Hepatocyte (in vitro differentiated cells): ENCODE measurements at regions not wholly inside any gene's neighbourhood (a gene's known extent, or its start where the extent isn't known, plus 50 kb on each side); places are given as distances from the start of the nearest gene placed in this dataset.

Source experiments
- DNase-seq: peaks from one replicate; pipeline ENCODE4 v3.0.0-alpha.2; 2016; ENCODE audit warnings: low spot score
- H2AFZ ChIP-seq: fragments of 200-600 bp; sonication (generic); 2 replicates; pipeline ENCODE4 v1.6.0; 2016; ENCODE audit warnings: antibody characterized with exemption, mild to moderate bottlenecking
- H3K27ac ChIP-seq: fragments of 200-600 bp; sonication (generic); 2 replicates; pipeline ENCODE4 v1.5.1; 2016; ENCODE audit warnings: mild to moderate bottlenecking
- H3K27me3 ChIP-seq: fragments of 200-600 bp; sonication (generic); 2 replicates; pipeline ENCODE4 v1.6.1; 2016
- H3K36me3 ChIP-seq: fragments of 200-600 bp; sonication (generic); replicated peaks from 2 replicates; pipeline ENCODE4 v1.5.1; 2016; ENCODE audit warnings: low read depth; ENCODE audit not compliant: insufficient read depth
- H3K4me1 ChIP-seq: fragments of 200-600 bp; sonication (generic); 2 replicates; pipeline ENCODE4 v1.5.1; 2016; ENCODE audit warnings: mild to moderate bottlenecking, moderate library complexity; ENCODE audit not compliant: insufficient read depth
- H3K4me2 ChIP-seq: fragments of 200-600 bp; sonication (generic); 2 replicates; pipeline ENCODE4 v1.6.0; 2016
- H3K4me3 ChIP-seq: fragments of 200-600 bp; sonication (generic); 2 replicates; pipeline ENCODE4 v1.5.1; 2016; ENCODE audit warnings: mild to moderate bottlenecking
- H3K79me2 ChIP-seq: fragments of 200-600 bp; sonication (generic); 2 replicates; pipeline ENCODE4 v1.6.0; 2017; ENCODE audit warnings: mild to moderate bottlenecking
- H3K9me2 ChIP-seq: fragments of 200-600 bp; sonication (generic); replicated peaks from 2 replicates; pipeline ENCODE4 v1.6.0; 2017; ENCODE audit warnings: mild to moderate bottlenecking; ENCODE audit not compliant: insufficient read depth
- H3K9me3 ChIP-seq: fragments of 200-600 bp; sonication (generic); 2 replicates; pipeline ENCODE4 v1.5.1; 2016; ENCODE audit warnings: low read depth, mild to moderate bottlenecking
- H4K20me1 ChIP-seq: fragments of 200-600 bp; sonication (generic); 2 replicates; pipeline ENCODE4 v1.6.0; 2016; ENCODE audit warnings: mild to moderate bottlenecking; ENCODE audit not compliant: insufficient read depth, poor library complexity, severe bottlenecking
- EZH2 ChIP-seq: fragments of 200-600 bp; sonication (generic); IDR thresholded peaks from 2 replicates; pipeline ENCODE4 v1.6.1; 2016; ENCODE audit warnings: antibody characterized with exemption, mild to moderate bottlenecking, borderline replicate concordance
- EZH2phosphoT487 ChIP-seq: fragments of 200-600 bp; sonication (generic); IDR thresholded peaks from one replicate; pipeline ENCODE4 v1.6.1; 2018; ENCODE audit warnings: antibody characterized with exemption, mild to moderate bottlenecking, low read depth, moderate library complexity; ENCODE audit not compliant: unreplicated experiment, severe bottlenecking
- WGBS: methylation state at CpG from one replicate; pipeline ENCODE4 v1.1.6; 2016; ENCODE audit warnings: low lambda C conversion rate; ENCODE audit errors: missing lambda C conversion rate; 5-methylcytosine and 5-hydroxymethylcytosine counted together
- TF ChIP-seq, protein P1 (sequence below): fragments of 200-600 bp; sonication (generic); IDR thresholded peaks from 2 replicates; pipeline ENCODE4 v1.5.1; 2016; ENCODE audit warnings: antibody characterized with exemption, mild to moderate bottlenecking; ENCODE audit not compliant: poor library complexity

DNA sequence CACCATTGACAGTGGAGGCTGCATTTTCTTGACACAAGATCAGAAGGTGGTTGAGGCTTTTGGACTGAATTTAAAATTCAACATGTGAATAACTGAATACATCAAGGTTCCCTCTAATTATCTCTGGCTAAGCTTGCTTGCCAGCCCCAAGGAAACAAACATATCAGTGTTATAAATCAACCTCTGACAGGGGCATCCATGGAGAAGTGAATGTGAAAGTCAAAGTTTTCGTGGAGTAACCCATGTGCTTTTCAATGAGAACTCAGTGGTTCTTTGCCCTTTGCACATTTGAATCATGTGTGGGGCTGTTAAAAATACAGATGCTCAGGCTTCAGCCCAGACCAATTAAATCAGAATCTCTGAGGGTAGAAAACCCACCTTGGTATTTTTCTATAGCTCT, 128.9 kb downstream of the LRRC70 start:
- Histone ChIP-seq H3K4me2 (no peak overlapping the region), H3K9me3 (no peaks in the 10 kb centered on the region), H3K4me1 (no peaks in the 10 kb centered on the region), H3K27ac (no peak overlapping the region), H4K20me1 (no peaks in the 10 kb centered on the region), H3K4me3 (no peak overlapping the region), H2AFZ (no peak overlapping the region), H3K36me3 (no peaks in the 10 kb centered on the region), H3K79me2 (no peaks in the 10 kb centered on the region), H3K27me3 (no peaks in the 10 kb centered on the region), H3K9me2 (no peaks in the 10 kb centered on the region)
- no peak for DNase-seq
- TF ChIP-seq, protein P1, sequence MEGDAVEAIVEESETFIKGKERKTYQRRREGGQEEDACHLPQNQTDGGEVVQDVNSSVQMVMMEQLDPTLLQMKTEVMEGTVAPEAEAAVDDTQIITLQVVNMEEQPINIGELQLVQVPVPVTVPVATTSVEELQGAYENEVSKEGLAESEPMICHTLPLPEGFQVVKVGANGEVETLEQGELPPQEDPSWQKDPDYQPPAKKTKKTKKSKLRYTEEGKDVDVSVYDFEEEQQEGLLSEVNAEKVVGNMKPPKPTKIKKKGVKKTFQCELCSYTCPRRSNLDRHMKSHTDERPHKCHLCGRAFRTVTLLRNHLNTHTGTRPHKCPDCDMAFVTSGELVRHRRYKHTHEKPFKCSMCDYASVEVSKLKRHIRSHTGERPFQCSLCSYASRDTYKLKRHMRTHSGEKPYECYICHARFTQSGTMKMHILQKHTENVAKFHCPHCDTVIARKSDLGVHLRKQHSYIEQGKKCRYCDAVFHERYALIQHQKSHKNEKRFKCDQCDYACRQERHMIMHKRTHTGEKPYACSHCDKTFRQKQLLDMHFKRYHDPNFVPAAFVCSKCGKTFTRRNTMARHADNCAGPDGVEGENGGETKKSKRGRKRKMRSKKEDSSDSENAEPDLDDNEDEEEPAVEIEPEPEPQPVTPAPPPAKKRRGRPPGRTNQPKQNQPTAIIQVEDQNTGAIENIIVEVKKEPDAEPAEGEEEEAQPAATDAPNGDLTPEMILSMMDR = no peak
- no peak for TF ChIP-seq EZH2
- TF ChIP-seq EZH2phosphoT487 = no peak
- 81% methylated on average over 1 of the region's 1 CpG for WGBS

DNA sequence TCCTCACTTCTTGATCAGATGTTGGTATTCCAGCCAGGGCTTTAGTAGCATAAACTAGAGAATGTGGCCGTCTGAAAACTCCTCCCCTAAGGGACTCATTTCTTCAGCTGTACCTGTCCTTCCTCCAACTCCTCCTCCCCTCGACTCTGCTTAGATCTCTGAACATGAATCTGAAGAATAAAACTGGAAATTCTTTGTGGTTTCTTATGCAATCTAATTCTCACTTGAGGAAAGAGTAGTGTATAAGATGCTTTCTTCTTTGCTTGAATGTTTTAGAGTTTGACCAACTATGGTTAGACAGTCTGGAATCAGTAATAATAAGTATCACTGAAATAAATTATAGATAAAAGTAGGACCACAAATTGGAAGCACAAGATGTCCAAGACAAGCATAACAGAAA, 128.5 kb downstream of the LRRC70 start:
- H3K4me1 ChIP-seq = no peaks in the 10 kb centered on the region
- DNase-seq = no peak
- H3K27ac ChIP-seq = no peak overlapping the region
- no peak overlapping the region for H3K4me3 ChIP-seq
- 66% methylated on average over 2 of the region's 2 CpGs for WGBS
- no peaks in the 10 kb centered on the region for H3K9me3 ChIP-seq
- H4K20me1 ChIP-seq = no peaks in the 10 kb centered on the region
- H2AFZ ChIP-seq = no peak overlapping the region
- no peaks in the 10 kb centered on the region for H3K79me2 ChIP-seq
- TF ChIP-seq EZH2phosphoT487 = no peak
- TF ChIP-seq, protein P1 = no peak
- TF ChIP-seq EZH2 = no peak
- no peaks in the 10 kb centered on the region for H3K27me3 ChIP-seq
- no peaks in the 10 kb centered on the region for H3K36me3 ChIP-seq
- no peaks in the 10 kb centered on the region for H3K9me2 ChIP-seq
- no peak overlapping the region for H3K4me2 ChIP-seq

DNA sequence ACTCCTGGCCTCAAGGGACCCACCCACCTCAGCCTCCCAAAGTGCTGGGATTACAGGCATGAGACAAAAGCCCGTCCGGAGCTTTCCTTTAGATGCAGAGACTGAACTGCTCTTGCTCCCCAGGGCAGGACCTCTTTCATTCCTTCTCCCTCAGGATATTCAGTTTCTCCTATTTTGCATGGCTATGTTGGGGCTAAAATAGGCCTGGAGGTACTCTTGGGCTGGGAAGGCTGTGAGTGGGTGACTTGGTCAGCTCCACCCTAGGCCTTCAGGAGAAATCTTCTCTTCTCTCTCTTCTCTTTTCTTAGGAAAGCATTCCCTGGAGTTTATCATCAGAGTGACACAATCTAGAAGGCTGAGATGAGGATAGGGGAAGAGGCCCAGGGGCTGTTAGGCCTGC, 126.4 kb downstream of the LRRC70 start:
- H4K20me1 ChIP-seq = no peaks in the 10 kb centered on the region
- DNase-seq = no peak
- no peaks in the 10 kb centered on the region for H3K9me3 ChIP-seq
- no peaks in the 10 kb centered on the region for H3K36me3 ChIP-seq
- H3K4me2 ChIP-seq = no peak overlapping the region
- no peak overlapping the region for H3K4me3 ChIP-seq
- no peak overlapping the region for H3K27ac ChIP-seq
- no peaks in the 10 kb centered on the region for H3K9me2 ChIP-seq
- no peaks in the 10 kb centered on the region for H3K27me3 ChIP-seq
- no peak overlapping the region for H2AFZ ChIP-seq
- TF ChIP-seq, protein P1 = no peak
- TF ChIP-seq EZH2phosphoT487 (no peak), EZH2 (no peak)
- no peaks in the 10 kb centered on the region for H3K4me1 ChIP-seq
- no peaks in the 10 kb centered on the region for H3K79me2 ChIP-seq
- WGBS = 97% methylated on average over 2 of the region's 2 CpGs

DNA sequence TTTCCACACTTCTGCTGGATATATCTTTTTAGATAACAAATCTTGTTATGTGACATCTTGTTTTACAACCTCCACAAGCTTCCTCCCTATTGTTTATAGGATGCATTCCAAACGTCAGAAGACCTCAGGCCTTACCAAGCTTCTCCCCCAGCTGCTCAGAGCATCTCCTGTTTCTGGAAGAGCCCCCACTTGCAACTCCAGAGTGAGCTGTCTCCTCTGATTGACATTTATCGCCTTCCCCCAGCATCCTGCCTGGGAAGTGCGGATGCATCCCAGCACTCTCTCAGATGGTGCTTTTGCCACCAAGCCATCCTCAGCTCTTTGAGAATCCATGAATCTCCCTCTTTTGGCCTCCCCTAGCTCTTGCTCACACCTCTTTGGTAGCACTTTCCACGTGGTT, 123.5 kb downstream of the LRRC70 start:
- Histone ChIP-seq H3K27ac (no peak overlapping the region), H3K4me3 (no peak overlapping the region), H3K4me2 (no peak overlapping the region), H3K79me2 (no peaks in the 10 kb centered on the region), H3K36me3 (no peaks in the 10 kb centered on the region), H3K27me3 (no peaks in the 10 kb centered on the region), H3K9me3 (no peaks in the 10 kb centered on the region), H2AFZ (no peak overlapping the region), H4K20me1 (no peaks in the 10 kb centered on the region), H3K4me1 (no peaks in the 10 kb centered on the region), H3K9me2 (no peaks in the 10 kb centered on the region)
- no peak for DNase-seq
- WGBS = 73% methylated on average over 4 of the region's 4 CpGs
- TF ChIP-seq EZH2phosphoT487 (no peak), EZH2 (no peak)
- TF ChIP-seq, protein P1 = no peak
